ENCODE measurements at regions not wholly inside any gene's neighbourhood (a gene's known extent, or its start where the extent isn't known, plus 50 kb on each side); places are given as distances from the start of the nearest gene placed in this dataset.

DNA sequence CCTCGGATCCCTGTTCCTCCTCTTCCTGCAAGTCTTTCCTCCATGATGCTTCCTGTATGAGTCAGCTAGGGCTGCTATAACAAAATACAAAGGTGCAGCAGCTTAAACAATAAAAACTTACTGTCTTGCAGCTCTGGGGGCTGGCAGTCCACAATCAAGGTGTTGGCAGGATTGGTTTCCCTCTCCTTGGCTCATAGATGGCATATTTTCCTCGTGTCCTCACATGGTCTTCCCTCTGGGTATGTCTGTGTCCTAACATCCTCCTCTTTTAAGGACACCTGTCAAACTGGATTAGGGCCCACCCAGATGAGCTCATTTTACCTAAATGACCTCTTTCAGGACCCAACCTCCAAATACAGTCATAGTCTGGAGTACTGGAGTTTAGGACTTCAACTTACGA, 117.5 kb downstream of the MED10 start:
- intact Hi-C loops (cut with DNase I; ENCODE audit: low total_unique reads) = no loop called here
- no peaks in the 10 kb centered on the region for H3K27me3 ChIP-seq
- no peaks in the 10 kb centered on the region for H3K9me3 ChIP-seq
- H3K36me3 ChIP-seq (ENCODE audit: low read depth, missing control alignments) = no peaks in the 10 kb centered on the region
- no peaks in the 10 kb centered on the region for H3K4me1 ChIP-seq
- no peak for DNase-seq
- H3K27ac ChIP-seq = no peak overlapping the region
- 55 to 73% methylated on average over 3 of the region's 3 CpGs for WGBS, 2 donors
- H3K4me3 ChIP-seq = no peak overlapping the region
- TF ChIP-seq POLR2A (IDR thresholded peaks at IDR 0.05) = no peak
- no peak for TF ChIP-seq CTCF (IDR thresholded peaks at IDR 0.05)

DNA sequence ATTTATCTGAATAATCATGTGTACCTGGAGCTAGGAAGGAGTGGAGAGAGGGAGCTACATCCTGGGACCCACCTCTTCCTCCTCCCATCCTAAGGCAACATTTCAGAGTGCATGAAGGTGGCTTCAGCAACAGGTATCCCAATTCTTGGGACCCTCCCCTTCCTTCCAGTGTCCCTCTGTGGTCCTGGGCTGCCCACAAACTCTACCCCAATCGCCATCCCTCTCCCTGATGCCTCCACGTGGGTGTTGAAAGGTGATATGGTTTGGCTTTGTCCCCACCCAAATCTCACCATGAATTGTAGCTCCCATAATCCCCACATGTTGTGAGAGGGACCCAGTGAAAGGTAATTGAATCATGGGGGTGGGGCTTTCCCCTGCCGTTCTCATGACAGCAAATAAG, 121.4 kb downstream of the MED10 start:
- DNase-seq = no peak
- Histone ChIP-seq H3K27me3 (no peaks in the 10 kb centered on the region), H3K36me3 (ENCODE audit: low read depth, missing control alignments) (no peaks in the 10 kb centered on the region), H3K27ac (no peak overlapping the region), H3K4me1 (no peaks in the 10 kb centered on the region), H3K9me3 (no peaks in the 10 kb centered on the region), H3K4me3 (no peak overlapping the region)
- TF ChIP-seq POLR2A (IDR thresholded peaks at IDR 0.05) (no peak), CTCF (IDR thresholded peaks at IDR 0.05) (no peak)
- intact Hi-C loops (cut with DNase I; ENCODE audit: low total_unique reads) = no loop called here
- 69 to 75% methylated on average over 3 of the region's 3 CpGs for WGBS, 2 donors

DNA sequence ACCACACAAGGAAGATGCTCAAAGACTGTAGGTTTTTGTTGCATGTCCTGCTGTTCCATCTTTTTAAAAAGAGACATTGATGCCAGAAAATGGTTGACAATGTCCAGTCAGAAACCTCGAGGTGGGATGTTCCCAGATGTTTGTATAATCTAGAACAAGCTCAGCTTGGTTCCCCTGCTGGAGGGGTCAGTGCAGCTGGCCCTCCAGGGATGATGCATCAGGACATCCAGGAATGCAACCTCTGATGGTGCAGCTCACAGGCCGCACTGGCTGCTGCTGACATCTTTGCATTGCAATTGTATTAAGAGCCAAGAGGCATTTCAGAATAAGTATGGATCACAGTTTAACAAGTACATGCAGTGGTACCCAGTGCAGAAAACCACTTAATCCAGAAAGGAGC, 122.4 kb downstream of the MED10 start:
- Histone ChIP-seq H3K27ac (no peak overlapping the region), H3K9me3 (no peaks in the 10 kb centered on the region), H3K4me3 (no peak overlapping the region), H3K27me3 (no peaks in the 10 kb centered on the region), H3K4me1 (no peaks in the 10 kb centered on the region), H3K36me3 (ENCODE audit: low read depth, missing control alignments) (no peaks in the 10 kb centered on the region)
- intact Hi-C loops (cut with DNase I; ENCODE audit: low total_unique reads) = no loop called here
- DNase-seq = no peak
- 57 to 78% methylated on average over 2 of the region's 2 CpGs for WGBS, 2 donors
- no peak for TF ChIP-seq POLR2A (IDR thresholded peaks at IDR 0.05)
- no peak for TF ChIP-seq CTCF (IDR thresholded peaks at IDR 0.05)

DNA sequence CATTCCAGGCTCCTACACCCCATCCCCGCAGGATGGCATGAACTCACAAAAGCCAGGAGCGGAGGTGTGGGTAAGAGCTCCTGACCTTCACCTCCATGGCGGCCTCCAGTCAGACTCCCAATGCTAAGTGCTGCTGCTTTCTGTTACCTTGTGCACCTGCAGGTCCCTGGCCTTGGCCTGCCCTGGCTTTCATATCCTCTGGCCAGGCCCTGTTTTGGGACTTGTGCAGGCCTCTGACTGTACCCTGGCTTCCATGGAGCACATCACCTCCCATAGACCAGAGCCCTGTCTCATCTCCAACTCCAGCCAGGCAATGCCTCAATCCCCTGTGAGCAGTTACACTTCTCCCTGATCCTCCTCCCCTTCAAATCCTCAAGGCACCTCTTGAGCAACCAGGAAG, 124.5 kb downstream of the MED10 start:
- TF ChIP-seq CTCF (IDR thresholded peaks at IDR 0.05) = no peak
- no peak for TF ChIP-seq POLR2A (IDR thresholded peaks at IDR 0.05)
- intact Hi-C loops (cut with DNase I; ENCODE audit: low total_unique reads) = no loop called here
- WGBS, 2 donors = 47 to 91% methylated on average over 2 to 3 of the region's 3 CpGs

DNA sequence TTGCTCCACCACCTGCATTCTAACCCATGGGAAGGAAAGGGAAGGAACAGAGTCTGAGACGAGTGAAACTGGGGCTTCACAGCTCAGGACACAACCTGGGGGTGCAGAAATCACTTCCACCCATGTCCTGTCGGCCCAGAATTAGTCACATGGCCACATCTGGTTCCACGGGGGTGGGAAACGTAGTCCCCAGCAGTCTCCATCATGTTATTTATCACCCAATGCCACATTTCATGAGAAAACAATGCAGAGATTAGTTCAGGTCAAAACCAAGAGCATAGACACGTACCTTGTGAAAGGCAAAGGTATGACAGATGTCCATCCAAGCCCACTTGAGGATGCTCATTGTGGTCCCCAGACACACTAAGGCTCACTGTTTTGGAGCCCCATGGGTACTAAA, 125.1 kb downstream of the MED10 start:
- Histone ChIP-seq H3K9me3 (no peaks in the 10 kb centered on the region), H3K4me1 (no peaks in the 10 kb centered on the region), H3K4me3 (no peak overlapping the region), H3K36me3 (ENCODE audit: low read depth, missing control alignments) (no peaks in the 10 kb centered on the region), H3K27ac (no peak overlapping the region), H3K27me3 (no peaks in the 10 kb centered on the region)
- WGBS, 2 donors = 84 to 86% methylated on average over 5 of the region's 5 CpGs
- TF ChIP-seq POLR2A (IDR thresholded peaks at IDR 0.05) (no peak), CTCF (IDR thresholded peaks at IDR 0.05) (no peak)
- intact Hi-C loops (cut with DNase I; ENCODE audit: low total_unique reads) = no loop called here
- no peak for DNase-seq

More for the DNA sequence above, 124.5 kb downstream of the MED10 start:
- Histone ChIP-seq H3K9me3 (no peaks in the 10 kb centered on the region), H3K36me3 (ENCODE audit: low read depth, missing control alignments) (no peaks in the 10 kb centered on the region), H3K4me3 (no peak overlapping the region), H3K27me3 (no peaks in the 10 kb centered on the region), H3K27ac (no peak overlapping the region), H3K4me1 (no peaks in the 10 kb centered on the region)
- DNase-seq = no peak
